ENCODE measurements at regions not wholly inside any gene's neighbourhood (a gene's known extent, or its start where the extent isn't known, plus 50 kb on each side); places are given as distances from the start of the nearest gene placed in this dataset.

GRCh38 chr13:78742659-78743058 lies 83.7 kb upstream of the OBI1 start:
- Histone ChIP-seq H4K20me1 (ENCODE audit: insufficient read depth, low read length) (no peaks in the 10 kb centered on the region), H3K4me3 (ENCODE audit: low read depth, low read length, poor library complexity, severe bottlenecking) (no peak overlapping the region), H3K9me3 (ENCODE audit: low read length) (no peaks in the 10 kb centered on the region), H3K27me3 (ENCODE audit: insufficient read depth, low read length) (no peaks in the 10 kb centered on the region), H3K9ac (ENCODE audit: low read length) (no peak overlapping the region), H2AFZ (ENCODE audit: low read length) (no peak overlapping the region), H3K9me2 (ENCODE audit: low read depth, low read length) (no peaks in the 10 kb centered on the region), H3K27ac (ENCODE audit: low read depth, low read length, poor library complexity, severe bottlenecking) (no peak overlapping the region), H3K4me1 (ENCODE audit: insufficient read depth, low read length, severe bottlenecking) (no peaks in the 10 kb centered on the region), H3F3A (ENCODE audit: insufficient read depth, low read length) (no peaks in the 10 kb centered on the region), H3K4me2 (ENCODE audit: low read length) (no peak overlapping the region), H3K79me2 (ENCODE audit: insufficient read depth, low read length) (no peaks in the 10 kb centered on the region), H3K36me3 (ENCODE audit: insufficient read depth, low read length) (no peaks in the 10 kb centered on the region)
- TF ChIP-seq EZH2 (IDR thresholded peaks at IDR 0.05; ENCODE audit: borderline replicate concordance, low read length) (no peak), CTCF (IDR thresholded peaks at IDR 0.05; ENCODE audit: low read length) (no peak)

DNA sequence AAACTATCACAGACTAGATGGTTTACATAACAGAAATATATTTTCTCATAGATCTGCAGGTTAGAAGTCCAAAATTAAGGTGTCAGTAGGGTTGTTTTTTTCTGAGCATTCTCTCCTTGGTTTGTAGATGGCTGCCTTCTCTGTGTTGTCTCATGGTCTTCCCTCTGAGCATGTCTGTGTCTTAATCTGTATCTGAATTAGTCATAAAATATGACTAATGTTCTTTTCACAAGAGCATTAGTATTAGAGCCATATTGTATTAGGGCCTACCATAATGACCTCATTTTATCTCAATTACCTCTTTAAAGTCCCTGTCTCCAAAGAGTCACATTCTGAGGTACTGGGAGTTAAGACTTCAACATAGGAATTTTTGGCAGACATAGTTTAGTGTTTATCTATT lies 77.2 kb upstream of the OBI1 start:
- Histone ChIP-seq H3K4me1 (ENCODE audit: insufficient read depth, low read length, severe bottlenecking) (no peaks in the 10 kb centered on the region), H2AFZ (ENCODE audit: low read length) (no peak overlapping the region), H3K4me2 (ENCODE audit: low read length) (no peak overlapping the region), H3K9me2 (ENCODE audit: low read depth, low read length) (no peaks in the 10 kb centered on the region), H3K9ac (ENCODE audit: low read length) (no peak overlapping the region), H3K27ac (ENCODE audit: low read depth, low read length, poor library complexity, severe bottlenecking) (no peak overlapping the region), H4K20me1 (ENCODE audit: insufficient read depth, low read length) (no peaks in the 10 kb centered on the region), H3F3A (ENCODE audit: insufficient read depth, low read length) (no peaks in the 10 kb centered on the region), H3K4me3 (ENCODE audit: low read depth, low read length, poor library complexity, severe bottlenecking) (no peak overlapping the region), H3K36me3 (ENCODE audit: insufficient read depth, low read length) (no peaks in the 10 kb centered on the region), H3K27me3 (ENCODE audit: insufficient read depth, low read length) (no peaks in the 10 kb centered on the region), H3K79me2 (ENCODE audit: insufficient read depth, low read length) (no peaks in the 10 kb centered on the region), H3K9me3 (ENCODE audit: low read length) (no peaks in the 10 kb centered on the region)
- TF ChIP-seq EZH2 (IDR thresholded peaks at IDR 0.05; ENCODE audit: borderline replicate concordance, low read length) (no peak), CTCF (IDR thresholded peaks at IDR 0.05; ENCODE audit: low read length) (no peak)

DNA sequence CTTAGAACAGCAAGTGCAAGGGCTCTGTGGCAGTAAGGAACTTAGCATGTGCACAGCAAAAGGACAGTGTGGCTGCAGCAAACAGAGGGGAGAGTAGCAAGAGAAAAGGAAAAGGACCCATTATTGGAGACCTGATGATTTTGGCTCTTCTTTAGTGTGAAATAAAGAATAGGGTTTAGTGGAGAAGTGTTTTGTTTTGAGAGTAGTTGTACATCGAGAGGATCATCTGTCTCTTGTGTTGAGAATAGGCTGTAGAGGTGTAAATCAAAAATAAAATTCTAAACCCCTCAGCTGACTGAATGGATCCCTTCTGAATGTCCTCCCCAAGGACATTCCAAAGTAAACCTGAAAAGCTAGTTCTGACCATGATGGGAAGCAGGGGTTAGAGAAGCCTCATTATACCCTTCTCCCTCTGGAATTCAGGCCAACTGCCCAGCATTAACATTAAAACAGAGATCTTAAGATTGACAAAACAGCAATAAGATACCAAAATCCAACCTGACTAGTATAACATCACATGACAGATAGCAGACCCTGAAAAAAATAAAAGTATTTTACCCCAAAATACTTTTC lies 73.6 kb upstream of the OBI1 start:
- H3K36me3 ChIP-seq (ENCODE audit: insufficient read depth, low read length), result no peaks in the 10 kb centered on the region
- H3K9me2 ChIP-seq (ENCODE audit: low read depth, low read length), result no peaks in the 10 kb centered on the region
- no peak overlapping the region for H2AFZ ChIP-seq (ENCODE audit: low read length)
- TF ChIP-seq EZH2 (IDR thresholded peaks at IDR 0.05; ENCODE audit: borderline replicate concordance, low read length) (no peak), CTCF (IDR thresholded peaks at IDR 0.05; ENCODE audit: low read length) (no peak)
- H3K4me2 ChIP-seq (ENCODE audit: low read length), result no peak overlapping the region
- no peaks in the 10 kb centered on the region for H4K20me1 ChIP-seq (ENCODE audit: insufficient read depth, low read length)
- no peaks in the 10 kb centered on the region for H3K79me2 ChIP-seq (ENCODE audit: insufficient read depth, low read length)
- H3K27me3 ChIP-seq (ENCODE audit: insufficient read depth, low read length), result no peaks in the 10 kb centered on the region
- no peaks in the 10 kb centered on the region for H3K4me1 ChIP-seq (ENCODE audit: insufficient read depth, low read length, severe bottlenecking)
- H3K4me3 ChIP-seq (ENCODE audit: low read depth, low read length, poor library complexity, severe bottlenecking), result no peak overlapping the region
- H3K9ac ChIP-seq (ENCODE audit: low read length), result no peak overlapping the region
- no peaks in the 10 kb centered on the region for H3K9me3 ChIP-seq (ENCODE audit: low read length)
- H3K27ac ChIP-seq (ENCODE audit: low read depth, low read length, poor library complexity, severe bottlenecking), result no peak overlapping the region
- H3F3A ChIP-seq (ENCODE audit: insufficient read depth, low read length), result no peaks in the 10 kb centered on the region
